ENCODE measurements at regions not wholly inside any gene's neighbourhood (a gene's known extent, or its start where the extent isn't known, plus 50 kb on each side); places are given as distances from the start of the nearest gene placed in this dataset.
"Not testable (repeated sequence)": the region's sequence is repeated elsewhere in the genome, so short reads cannot be mapped to it uniquely, and the experiment has no call there.

DNA sequence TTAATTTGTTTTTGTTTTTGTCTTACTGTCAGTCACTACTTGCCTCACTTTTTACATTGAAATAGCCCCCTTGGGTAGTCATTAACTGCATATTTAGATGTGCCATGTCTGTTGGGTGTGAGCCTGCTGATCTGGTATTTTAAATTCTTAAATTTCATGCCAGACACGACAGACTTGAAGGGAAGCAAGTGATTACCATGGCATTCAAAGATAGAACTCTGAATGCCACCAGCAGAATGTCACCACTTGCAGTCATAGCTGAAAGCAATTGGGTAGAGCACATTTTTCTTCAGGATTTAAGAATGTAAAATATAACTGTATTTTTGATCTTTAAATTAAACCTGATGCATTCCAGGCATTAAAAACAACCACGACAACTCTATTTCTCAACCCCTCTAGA, 396.5 kb upstream of the ATP10A start:
- no peak for DNase-seq
- Histone ChIP-seq H3K27ac (no peak overlapping the region), H3K9me3 (replicated peaks) (no peaks in the 10 kb centered on the region), H3K27me3 (no peaks in the 10 kb centered on the region), H3K4me3 (no peak overlapping the region), H3K36me3 (no peaks in the 10 kb centered on the region), H3K4me1 (no peaks in the 10 kb centered on the region)

DNA sequence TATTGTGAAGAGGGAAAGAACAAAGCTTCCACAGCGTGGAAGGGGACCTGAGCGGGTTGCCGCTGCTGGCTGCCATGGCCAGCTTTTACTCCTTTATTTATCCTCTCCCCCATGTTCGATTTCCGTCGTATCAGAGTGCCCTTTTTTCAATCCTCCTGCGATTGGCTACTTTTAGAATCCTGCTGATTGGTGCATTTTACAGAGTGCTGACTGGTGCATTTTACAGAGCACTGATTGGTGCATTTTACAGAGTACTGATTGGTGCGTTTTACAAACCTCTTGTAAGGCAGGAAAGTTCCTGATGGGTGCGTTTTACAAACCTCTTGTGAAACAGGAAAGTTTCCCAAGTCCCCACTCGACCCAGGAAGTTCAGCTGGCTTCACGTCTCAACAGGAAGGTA, 381.7 kb upstream of the ATP10A start:
- not testable (repeated sequence) for H3K4me3 ChIP-seq; H3K9me3 ChIP-seq (replicated peaks); H3K27ac ChIP-seq; H3K4me1 ChIP-seq; H3K36me3 ChIP-seq; H3K27me3 ChIP-seq; DNase-seq

GRCh38 chr15:26243382-26243781, 380.3 kb upstream of the ATP10A start:
- Histone ChIP-seq H3K4me3 (no peak overlapping the region), H3K9me3 (replicated peaks) (no peaks in the 10 kb centered on the region), H3K36me3 (no peaks in the 10 kb centered on the region), H3K4me1 (no peaks in the 10 kb centered on the region), H3K27me3 (no peaks in the 10 kb centered on the region), H3K27ac (no peak overlapping the region)
- no peak for DNase-seq

- H3K4me1 ChIP-seq: no peaks in the 10 kb centered on the region
- no peaks in the 10 kb centered on the region for H3K27me3 ChIP-seq
- no peaks in the 10 kb centered on the region for H3K36me3 ChIP-seq
- H3K9me3 ChIP-seq (replicated peaks): no peaks in the 10 kb centered on the region
- no peak overlapping the region for H3K4me3 ChIP-seq
- H3K27ac ChIP-seq: no peak overlapping the region
- DNase-seq: no peak
Measured at GRCh38 chr15:26242565-26243071, 379.5 kb upstream of the ATP10A start.

GRCh38 chr15:26235864-26236263, 372.7 kb upstream of the ATP10A start:
- Histone ChIP-seq H3K27ac (no peak overlapping the region), H3K9me3 (replicated peaks) (no peaks in the 10 kb centered on the region), H3K4me3 (no peak overlapping the region), H3K4me1 (no peaks in the 10 kb centered on the region), H3K36me3 (no peaks in the 10 kb centered on the region), H3K27me3 (no peaks in the 10 kb centered on the region)
- no peak for DNase-seq

- H3K27ac ChIP-seq: no peak overlapping the region
- no peaks in the 10 kb centered on the region for H3K27me3 ChIP-seq
- no peaks in the 10 kb centered on the region for H3K9me3 ChIP-seq (replicated peaks)
- DNase-seq: no peak
- H3K36me3 ChIP-seq: no peaks in the 10 kb centered on the region
- H3K4me3 ChIP-seq: no peak overlapping the region
- H3K4me1 ChIP-seq: no peaks in the 10 kb centered on the region
Measured at GRCh38 chr15:26234976-26235767, 372.0 kb upstream of the ATP10A start.

DNA sequence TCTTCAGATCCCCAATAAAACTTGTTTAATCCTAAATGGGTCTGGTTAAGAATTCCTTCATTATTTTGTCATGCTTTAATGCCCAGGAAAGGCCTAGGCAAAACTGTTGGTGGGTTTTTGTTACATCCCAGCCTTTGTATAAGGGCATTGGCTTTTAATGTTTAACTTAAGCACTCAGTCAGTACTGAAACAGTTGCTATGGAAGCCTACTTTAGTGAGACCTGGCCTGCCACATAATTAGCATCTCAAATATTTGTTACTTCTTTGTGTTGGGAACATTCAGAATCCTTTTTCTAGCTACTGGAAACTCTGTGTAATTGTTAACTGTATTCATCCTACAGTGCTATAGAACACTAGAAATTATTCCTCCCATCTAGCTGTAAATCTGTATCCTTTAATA, 369.6 kb upstream of the ATP10A start:
- no peak for DNase-seq
- Histone ChIP-seq H3K27me3 (no peaks in the 10 kb centered on the region), H3K4me3 (no peak overlapping the region), H3K9me3 (replicated peaks) (no peaks in the 10 kb centered on the region), H3K4me1 (no peaks in the 10 kb centered on the region), H3K36me3 (no peaks in the 10 kb centered on the region), H3K27ac (no peak overlapping the region)

GRCh38 chr15:26231096-26231495, 368.0 kb upstream of the ATP10A start:
- Histone ChIP-seq H3K4me1 (no peaks in the 10 kb centered on the region), H3K36me3 (no peaks in the 10 kb centered on the region), H3K4me3 (no peak overlapping the region), H3K27me3 (no peaks in the 10 kb centered on the region), H3K27ac (no peak overlapping the region), H3K9me3 (replicated peaks) (no peaks in the 10 kb centered on the region)
- DNase-seq: no peak

- H3K4me3 ChIP-seq: no peak overlapping the region
- no peaks in the 10 kb centered on the region for H3K9me3 ChIP-seq (replicated peaks)
- H3K4me1 ChIP-seq: no peaks in the 10 kb centered on the region
- no peak for DNase-seq
- H3K27ac ChIP-seq: no peak overlapping the region
- no peaks in the 10 kb centered on the region for H3K36me3 ChIP-seq
- no peaks in the 10 kb centered on the region for H3K27me3 ChIP-seq
Measured at GRCh38 chr15:26224266-26224665, 361.1 kb upstream of the ATP10A start.

DNA sequence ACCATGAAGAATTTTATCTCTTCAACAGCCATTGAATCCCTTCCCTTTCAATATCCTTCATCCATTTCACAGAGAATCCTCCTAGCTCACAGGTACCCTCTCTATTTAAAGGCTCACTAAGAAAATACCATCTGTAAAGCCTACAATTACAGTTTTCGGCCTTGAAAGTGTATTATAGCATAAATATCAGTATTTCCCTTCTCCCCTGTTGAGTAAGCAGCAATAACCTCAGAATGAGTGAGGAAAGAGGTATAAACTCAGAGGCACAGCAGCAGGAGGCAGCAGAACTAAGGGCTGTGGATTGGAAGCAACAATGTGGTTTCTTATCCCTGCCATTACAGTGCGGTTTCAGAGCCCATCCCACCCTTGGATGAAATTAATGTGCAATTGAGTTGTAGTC, 360.6 kb upstream of the ATP10A start:
- H3K4me3 ChIP-seq: no peak overlapping the region
- DNase-seq: no peak

DNA sequence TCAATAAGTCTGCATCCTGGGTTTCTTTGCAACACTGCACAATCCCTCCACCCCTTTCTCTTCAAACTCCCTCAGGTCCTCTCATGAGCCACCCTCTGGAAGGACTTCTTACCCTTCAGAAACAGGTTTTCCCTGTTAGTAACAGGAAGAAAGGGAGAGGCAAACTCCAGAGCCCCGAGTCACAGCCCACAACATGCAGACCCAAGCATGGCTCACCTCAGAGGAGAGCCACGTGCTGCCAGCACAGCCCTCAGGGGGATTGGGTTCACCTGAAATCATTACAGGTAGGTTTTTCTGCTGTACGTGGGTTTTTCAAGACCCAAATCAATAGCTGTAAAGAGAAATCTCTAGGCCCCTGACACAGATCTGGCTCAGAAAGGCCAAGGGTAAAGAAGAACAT, 359.7 kb upstream of the ATP10A start:
- Histone ChIP-seq H3K4me3 (no peak overlapping the region), H3K27me3 (no peaks in the 10 kb centered on the region), H3K4me1 (no peaks in the 10 kb centered on the region), H3K9me3 (replicated peaks) (no peaks in the 10 kb centered on the region), H3K36me3 (no peaks in the 10 kb centered on the region), H3K27ac (no peak overlapping the region)
- no peak for DNase-seq

More for the DNA sequence above, 360.6 kb upstream of the ATP10A start:
- Histone ChIP-seq H3K36me3 (no peaks in the 10 kb centered on the region), H3K4me1 (no peaks in the 10 kb centered on the region), H3K9me3 (replicated peaks) (no peaks in the 10 kb centered on the region), H3K27me3 (no peaks in the 10 kb centered on the region), H3K27ac (no peak overlapping the region)

DNA sequence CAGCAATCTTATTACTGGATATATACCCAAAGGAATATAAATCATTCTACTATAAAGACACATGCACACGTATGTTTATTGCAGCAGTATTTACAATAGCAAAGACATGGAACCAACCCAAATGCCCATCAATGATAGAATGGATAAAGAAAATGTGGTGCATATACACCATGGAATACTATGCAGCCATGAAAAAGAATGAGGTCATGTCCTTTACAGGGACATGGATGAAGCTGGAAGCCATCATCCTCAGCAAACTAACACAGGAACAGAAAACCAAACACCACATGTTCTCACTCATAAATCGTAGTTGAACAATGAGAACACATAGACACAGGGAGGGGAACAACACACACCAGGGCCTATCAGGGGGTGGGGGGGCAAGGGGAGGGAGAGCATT, 353.9 kb upstream of the ATP10A start:
- not testable (repeated sequence) for H3K9me3 ChIP-seq (replicated peaks); H3K27ac ChIP-seq; H3K36me3 ChIP-seq; H3K4me3 ChIP-seq; DNase-seq; H3K4me1 ChIP-seq; H3K27me3 ChIP-seq

- Histone ChIP-seq H3K27me3 (no peaks in the 10 kb centered on the region), H3K27ac (no peak overlapping the region), H3K9me3 (replicated peaks) (no peaks in the 10 kb centered on the region), H3K4me3 (no peak overlapping the region), H3K36me3 (no peaks in the 10 kb centered on the region), H3K4me1 (no peaks in the 10 kb centered on the region)
- DNase-seq: no peak
Measured at GRCh38 chr15:26214290-26214689, 351.2 kb upstream of the ATP10A start.

DNA sequence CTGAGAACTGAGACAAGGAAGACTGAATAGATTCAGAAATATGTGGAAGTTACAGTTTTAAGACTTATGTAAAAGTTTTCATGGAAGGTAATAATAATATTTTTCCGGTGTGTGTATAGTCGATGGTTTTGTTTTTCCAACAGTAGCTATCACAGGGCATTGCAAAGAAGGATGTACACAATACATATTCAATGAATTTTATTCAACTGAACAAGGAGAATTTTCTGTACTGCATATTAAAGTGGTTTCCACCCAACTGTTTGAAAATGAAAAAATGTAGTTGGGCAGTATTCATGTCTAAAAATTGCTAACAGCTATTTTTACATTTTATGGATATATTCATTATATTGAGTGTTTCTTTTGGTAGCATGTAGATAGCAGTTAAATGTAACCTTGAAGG, 350.3 kb upstream of the ATP10A start:
- no peak overlapping the region for H3K4me3 ChIP-seq
- H3K36me3 ChIP-seq: no peaks in the 10 kb centered on the region
- H3K4me1 ChIP-seq: no peaks in the 10 kb centered on the region
- H3K27me3 ChIP-seq: no peaks in the 10 kb centered on the region
- H3K27ac ChIP-seq: no peak overlapping the region
- DNase-seq: no peak
- no peaks in the 10 kb centered on the region for H3K9me3 ChIP-seq (replicated peaks)

DNA sequence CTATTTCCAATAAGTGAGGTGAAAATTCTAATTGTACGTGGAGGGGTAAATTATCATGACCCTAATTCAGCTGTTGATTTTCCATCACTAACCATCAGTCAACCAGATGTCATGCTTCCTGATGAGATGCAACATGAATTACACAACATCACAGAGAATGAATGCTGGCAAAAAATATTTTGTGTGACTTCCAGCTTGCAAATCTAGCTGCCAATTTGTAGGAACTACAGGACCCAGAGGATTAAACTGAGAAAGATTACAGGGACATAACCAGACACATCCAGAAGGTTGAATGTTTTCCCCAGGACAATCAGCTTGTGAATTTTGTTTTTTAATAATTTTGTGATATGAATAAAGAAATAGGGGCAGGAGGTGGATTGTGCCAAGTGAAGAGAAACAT, 349.0 kb upstream of the ATP10A start:
- no peaks in the 10 kb centered on the region for H3K9me3 ChIP-seq (replicated peaks)

DNA sequence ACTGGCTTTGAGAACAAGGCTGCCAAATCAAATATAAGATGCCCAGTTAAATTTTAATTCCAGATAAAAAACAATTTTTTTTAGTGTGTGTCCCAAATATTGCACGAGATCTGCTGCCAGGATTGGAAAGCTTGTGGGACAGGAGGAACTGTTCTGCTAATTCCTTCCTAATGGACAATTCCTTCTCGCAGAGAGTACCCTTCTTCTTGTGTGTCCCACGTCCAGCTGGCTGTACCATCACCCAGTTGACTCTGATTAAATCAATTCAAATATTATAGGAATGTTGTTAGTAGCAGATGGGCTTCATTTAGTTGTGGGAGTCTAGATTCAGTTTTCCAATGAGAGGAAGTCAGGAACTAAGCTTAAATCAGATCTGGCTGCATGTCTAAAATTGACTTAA, 347.9 kb upstream of the ATP10A start:
- H3K27ac ChIP-seq: no peak overlapping the region
- no peaks in the 10 kb centered on the region for H3K4me1 ChIP-seq
- DNase-seq: no peak

More for the DNA sequence above, 349.0 kb upstream of the ATP10A start:
- no peak overlapping the region for H3K27ac ChIP-seq
- no peaks in the 10 kb centered on the region for H3K27me3 ChIP-seq
- H3K4me1 ChIP-seq: no peaks in the 10 kb centered on the region
- no peak for DNase-seq
- no peak overlapping the region for H3K4me3 ChIP-seq
- no peaks in the 10 kb centered on the region for H3K36me3 ChIP-seq

More for the DNA sequence above, 347.9 kb upstream of the ATP10A start:
- Histone ChIP-seq H3K27me3 (no peaks in the 10 kb centered on the region), H3K36me3 (no peaks in the 10 kb centered on the region), H3K9me3 (replicated peaks) (no peaks in the 10 kb centered on the region), H3K4me3 (no peak overlapping the region)
